GM18511 (cell line): ENCODE measurements at regions not wholly inside any gene's neighbourhood (a gene's known extent, or its start where the extent isn't known, plus 50 kb on each side); places are given as distances from the start of the nearest gene placed in this dataset.

Experiments
- ATAC-seq: cut with Tn5 transposase; IDR thresholded peaks from one replicate; pipeline ENCODE4 v1.9.1; 2021; ENCODE audit warnings: mild to moderate bottlenecking, moderate library complexity; ENCODE audit not compliant: unreplicated experiment

DNA sequence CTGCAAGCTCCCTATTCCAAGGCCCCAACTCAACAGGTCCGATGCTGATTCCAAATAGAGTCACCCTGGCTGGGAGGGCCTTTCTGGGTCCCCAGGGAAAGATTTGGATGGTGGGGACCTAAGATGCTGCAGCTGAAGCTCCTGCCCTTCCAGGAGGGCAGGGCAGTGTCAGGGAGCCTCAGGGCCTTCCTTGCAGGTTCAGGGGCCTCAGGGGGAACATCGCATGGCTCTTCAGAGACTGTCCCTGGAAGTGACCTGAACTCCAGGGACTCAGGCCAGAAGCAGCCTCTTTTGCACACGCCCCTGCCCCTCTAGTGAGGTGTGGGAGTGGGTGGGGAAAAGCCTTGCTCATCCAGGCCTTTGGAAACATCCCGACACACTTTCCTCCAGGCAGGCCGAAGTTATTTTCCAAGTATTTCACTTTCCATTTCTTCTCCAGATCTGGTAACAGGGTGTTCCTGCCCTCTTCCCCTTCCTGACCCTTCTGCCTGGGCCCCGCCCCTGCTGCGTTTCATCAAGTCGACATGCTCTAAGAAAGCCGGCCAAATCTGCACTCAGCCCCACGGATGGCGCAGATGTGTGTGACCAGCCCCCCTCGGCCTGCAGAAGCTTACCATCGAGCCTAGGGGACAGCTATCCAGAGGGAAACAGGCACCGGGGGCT lies 159.5 kb downstream of the FGF18 start:
- no peak for ATAC-seq

DNA sequence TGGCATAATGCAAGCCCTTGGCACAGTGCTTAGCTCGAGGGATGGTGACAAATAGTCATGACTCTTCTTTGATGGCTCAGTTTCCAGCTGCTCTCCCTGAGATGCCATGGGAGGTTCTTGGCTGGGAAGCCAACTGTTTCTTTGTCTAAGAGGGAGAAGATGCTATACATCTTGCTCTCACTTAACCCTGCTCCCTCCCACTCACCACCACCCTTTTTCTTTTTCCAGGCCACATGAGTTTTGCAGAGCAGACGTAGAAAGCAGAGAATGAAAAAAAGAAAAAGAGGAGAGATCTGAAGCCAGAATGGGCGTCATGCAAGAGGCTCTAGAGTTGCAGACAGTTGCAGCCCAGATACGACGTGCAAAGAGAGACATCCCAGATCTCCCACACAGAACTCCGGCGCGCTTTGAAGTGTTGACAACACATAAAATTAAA lies 160.5 kb downstream of the FGF18 start:
- no peak for ATAC-seq

DNA sequence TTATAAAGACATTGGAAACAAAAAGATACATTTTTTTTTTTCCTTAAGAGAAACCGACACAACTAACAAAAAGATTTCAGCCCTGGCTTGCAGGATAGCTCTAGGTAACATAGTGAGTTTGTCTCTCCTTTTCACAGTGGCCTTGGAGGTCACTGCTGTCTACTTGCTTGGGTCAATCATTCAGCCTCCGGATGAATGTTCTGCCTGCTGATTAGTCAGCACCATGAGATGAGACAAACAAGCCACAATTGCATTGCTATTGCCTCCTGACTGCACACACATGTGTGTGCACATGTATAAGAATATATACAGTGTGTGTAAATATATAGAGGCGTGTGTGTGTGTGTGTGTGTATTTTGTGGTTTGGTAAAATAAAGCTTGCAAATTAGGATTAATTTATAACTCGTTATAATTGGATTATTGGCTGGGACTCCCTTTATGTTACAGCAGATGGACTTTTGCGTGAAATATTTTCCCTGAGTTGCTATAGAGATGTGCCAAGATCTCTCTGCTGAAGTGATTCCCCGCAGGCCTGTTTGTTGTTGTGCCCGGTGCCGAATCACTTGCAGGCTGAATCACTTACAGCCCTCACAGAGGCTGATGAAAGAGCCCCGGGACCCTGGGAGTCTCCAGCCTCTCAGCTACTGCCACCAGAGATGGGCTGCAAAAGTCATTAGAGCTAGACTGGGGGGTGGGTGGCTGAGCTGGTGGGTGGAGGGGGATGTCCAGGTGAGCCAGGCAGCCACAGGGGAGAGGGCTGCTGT lies 161.2 kb downstream of the FGF18 start:
- no peak for ATAC-seq

DNA sequence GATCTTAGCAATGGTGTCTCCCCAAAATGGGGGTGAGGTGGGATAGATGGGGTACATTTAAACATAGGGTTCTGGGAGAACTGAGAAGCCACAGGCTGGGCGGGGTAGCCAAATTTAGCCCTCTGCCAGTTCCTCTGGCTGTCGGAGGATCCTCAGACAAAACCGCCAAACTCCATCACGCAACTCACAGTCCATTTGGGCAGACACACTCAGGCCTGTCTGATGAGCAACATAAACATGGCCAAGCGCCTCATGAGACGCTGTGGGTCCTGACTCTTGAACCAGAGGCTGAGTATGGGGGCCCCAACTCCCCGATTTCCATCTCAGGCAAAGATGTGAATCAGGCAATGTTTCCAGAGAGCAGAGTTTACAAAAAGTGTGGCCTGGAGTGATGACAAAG lies 162.3 kb downstream of the FGF18 start:
- no peak for ATAC-seq

DNA sequence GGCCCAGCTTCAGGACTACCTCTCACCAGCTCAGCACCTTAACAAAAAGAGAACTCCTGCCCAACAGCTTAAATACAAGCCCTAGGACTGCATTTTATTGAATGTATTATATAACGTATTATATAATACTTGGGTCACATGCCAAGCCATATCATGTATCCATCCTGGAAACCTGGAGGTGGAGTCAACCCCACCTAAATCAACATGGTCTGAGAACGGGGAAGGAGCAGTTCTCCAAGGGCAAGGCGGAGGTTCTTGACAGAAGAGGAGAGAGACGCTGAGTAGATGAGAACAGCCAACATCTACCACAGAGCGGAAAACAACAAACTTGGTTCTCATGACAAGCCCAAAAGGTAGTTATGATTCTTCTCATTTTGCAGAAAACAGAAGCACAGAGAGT lies 163.4 kb downstream of the FGF18 start:
- no peak for ATAC-seq

DNA sequence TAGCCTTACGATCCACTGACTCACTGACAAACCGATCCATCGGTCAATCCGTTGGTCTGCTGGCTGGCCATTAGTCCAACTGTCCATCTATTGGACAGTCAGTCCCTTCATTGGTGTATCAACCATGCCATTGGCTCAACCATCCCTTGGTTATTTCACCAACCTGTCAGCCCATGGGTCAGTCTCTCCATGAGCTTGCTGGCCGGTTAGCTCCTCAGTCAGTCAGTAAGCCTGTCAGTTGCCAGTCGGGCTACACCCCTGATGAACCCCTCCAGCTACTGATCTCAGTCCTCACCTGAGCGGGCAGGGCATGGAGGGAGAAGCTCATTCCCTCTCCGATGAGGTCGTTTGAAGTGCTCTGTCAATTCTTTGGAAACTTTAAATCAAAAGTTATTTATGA lies 166.5 kb downstream of the FGF18 start:
- ATAC-seq, result no peak

DNA sequence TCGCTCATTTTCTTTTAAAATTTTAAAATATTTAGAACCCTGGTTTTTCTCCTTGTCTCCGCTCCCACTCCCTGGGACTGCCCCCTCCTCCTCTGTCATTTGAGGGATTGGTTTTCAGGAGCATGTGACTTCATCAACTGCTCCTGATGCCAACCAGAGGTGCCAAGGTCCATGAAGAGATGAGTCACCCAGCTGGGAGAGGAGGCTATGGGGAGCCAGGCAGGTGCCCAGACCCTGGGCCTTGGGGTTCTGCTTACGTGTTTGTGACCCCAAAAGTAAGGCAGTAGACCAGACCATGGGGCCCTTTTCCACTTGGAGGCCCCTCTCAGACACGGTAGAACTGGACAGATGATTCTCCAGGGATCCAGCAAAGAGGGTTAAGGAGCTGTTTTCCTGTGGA lies 167.0 kb downstream of the FGF18 start:
- no peak for ATAC-seq

DNA sequence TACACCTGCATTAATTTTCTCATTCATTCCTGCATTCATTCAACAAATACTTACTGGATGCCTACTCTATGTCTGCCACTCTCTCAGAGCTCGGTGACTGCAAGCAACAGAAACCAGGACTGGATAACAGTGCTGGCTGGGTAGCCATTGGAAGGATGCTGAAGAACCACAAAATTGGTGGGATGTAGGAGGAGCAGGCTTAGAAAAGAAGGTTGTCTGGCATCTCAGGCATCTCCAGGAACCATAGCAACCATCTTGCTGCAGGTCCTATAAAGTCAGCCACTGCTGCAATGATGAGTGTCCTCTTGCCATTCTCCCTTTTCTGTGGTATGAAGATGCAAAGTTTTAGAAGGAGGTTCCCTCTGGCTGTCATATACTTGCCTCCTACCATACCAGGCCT lies 168.6 kb downstream of the FGF18 start:
- no peak for ATAC-seq

DNA sequence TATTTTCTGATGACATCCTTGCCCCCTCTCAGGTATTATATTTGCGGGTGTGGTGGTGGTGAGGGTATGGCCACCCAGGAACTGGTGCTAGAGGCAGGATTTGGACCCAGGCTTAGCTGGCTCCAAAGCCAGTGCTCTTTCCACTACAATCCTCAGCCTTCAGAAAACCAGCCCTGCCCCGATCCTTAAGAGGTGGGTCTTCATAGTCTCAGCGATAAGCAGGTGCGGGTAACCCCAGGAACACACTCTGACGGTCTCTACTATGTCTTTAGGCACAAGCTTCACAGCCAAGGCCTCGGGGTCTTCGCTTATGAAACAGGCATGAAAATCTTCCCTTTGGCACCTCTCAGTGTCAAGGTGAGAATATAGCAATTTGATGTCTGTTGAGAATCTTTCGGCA lies 169.3 kb downstream of the FGF18 start:
- no peak for ATAC-seq

DNA sequence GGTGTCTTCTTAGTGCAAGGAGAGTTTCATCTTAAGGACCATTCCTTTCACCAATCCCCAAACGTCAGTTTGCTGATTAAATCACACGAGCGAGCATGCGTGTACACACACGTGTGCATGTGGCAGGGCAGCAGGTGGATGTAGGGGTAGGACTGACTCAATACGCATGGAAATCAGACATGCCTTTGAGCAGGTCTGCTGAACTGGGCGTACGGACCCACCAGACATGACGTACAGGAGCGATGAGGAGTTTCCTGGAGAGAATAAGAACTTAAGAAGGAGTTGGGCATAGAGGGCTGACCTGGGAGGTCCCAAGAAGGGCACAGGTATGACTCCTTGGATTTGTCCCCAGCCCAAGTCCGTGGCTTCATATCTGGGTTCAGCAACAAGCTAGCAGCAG lies 170.0 kb downstream of the FGF18 start:
- ATAC-seq, result no peak

DNA sequence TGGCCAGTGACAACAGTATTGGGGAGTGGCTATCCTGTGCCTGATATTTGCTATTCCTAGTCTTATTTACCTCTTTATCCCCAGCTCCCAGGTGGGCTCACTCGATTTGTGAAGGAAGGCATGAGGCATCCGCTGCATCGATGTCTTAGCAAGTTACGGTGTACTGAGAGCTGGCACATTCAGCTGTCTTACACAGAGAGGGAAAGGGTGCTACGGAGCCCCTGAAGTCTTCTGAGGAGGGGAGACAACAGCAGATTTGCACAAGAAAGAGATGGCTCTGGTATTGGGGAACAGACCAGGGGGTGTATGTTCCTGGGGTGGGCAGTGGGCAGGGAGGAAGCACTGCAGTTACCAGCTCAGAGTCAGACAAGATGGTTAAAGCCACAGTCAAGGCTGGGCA lies 172.6 kb downstream of the FGF18 start:
- ATAC-seq, result no peak

DNA sequence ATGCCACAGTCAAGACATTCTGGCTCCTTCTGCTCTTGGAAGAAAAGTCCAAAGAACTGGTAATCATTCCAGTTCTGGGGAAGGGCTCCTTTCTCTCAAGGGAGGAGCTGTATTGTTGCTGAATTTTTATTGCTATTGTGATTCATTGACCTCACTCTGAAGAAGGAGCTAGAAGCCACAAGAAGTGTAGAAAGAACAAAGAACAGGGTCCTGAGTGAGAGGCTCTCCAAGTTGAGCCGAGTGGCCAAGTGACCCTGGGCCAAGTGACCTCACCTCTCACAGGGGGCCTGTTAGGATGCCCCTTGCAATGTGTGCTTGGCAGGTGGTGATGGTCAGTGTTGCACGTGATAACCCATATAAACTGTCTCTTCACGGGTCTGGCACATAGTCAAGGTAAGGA lies 173.3 kb downstream of the FGF18 start:
- ATAC-seq, result no peak

DNA sequence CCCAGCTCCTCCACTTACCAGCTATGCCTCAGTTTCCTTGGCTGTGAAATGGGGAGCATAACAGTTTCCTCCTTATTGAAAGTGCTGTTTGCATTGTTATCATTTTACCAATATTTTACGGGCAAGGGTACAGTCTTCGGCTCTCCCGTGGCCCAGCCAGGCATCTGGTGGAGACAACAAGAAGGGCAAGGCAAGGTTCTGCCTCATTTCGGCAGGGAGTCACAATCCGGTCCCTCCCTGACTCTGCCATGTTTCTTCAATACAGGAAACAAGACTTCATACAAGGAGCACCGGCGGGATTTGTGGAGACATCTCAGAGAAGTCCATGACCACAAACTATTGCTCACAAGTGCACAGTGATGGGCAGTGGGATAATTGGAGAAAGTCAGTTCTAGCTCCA lies 174.0 kb downstream of the FGF18 start:
- no peak for ATAC-seq

DNA sequence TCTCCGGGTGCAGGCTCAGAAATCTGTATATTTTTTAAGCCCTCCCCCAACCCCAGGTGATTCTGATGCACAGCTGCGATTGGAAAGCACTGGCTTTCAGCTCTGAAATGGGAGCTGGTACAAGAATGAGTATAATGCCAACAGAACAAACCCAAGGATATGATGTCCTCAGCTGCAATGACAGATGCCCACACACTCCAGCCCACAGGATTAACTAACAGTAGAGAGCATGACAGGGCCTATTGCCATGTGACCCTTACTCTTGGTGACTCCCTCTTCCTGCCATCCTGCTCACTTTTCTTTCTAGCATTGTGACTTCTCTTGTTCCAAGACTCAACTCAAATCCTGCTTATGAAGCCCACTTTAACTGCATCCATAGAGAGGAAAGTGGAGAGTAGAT lies 174.5 kb downstream of the FGF18 start:
- ATAC-seq, result no peak

DNA sequence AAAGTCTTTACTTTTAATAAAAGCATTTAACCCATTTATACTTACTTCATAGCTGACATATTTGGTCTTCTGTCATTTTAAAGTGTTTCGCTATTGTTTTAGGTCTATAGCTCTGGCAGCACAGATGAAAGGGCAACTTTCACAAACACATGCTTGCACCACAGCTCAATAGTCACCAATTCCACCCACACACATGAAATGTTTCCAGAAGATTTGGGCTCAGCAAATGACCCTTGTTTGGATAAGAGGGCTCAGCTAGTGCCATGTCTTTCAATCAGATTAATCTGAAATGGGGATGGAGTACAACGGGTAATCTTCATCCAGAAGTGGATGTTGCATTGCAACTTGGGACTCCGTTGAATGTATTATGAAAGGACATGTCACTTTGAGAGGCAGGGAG lies 176.0 kb downstream of the FGF18 start:
- peak; percentile 13 for ATAC-seq

DNA sequence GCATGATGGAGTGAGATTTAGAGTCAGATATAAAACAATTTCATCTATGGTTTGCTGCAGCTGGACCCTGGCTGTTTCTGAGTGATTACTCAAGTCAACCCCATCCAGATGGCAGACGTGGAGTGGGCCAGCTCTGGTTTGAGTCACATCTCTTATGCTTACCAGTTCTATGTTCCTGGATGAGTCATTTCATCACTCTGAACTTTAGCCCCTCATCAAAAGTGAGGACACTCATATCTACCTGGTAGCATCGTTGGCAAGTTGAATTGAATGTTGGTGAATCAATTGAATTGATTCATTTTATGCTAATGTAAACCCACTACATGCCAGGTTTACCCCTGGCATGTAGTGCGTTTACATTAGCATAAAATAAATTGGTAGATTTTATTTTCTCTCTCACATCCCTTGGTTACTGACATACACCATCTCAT lies 176.4 kb downstream of the FGF18 start:
- peak; percentile 92 for ATAC-seq

DNA sequence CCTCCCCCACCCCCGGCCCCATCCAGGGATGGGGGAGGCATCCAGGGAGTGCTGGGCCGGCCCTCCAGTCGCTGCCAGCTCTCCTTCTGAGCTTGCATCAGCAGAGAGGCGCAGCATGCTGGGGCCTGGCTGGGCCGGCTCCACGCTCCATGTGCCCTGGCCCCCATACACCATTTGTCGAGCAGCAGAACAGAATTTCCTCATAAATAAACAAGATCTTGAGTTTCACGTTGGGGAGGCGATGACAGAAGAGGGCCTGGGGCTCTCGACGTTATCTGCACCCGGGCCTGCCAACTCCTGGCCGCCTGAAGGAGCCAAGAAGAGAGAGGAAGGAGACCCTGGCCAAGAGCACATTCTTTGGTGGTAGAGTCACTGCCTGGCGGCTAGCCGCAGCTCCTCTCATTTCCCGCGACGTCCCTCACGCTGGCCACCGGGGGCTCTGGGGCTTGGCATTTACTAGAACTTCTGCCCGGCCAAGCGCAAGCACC lies 177.0 kb downstream of the FGF18 start:
- ATAC-seq, result no peak

DNA sequence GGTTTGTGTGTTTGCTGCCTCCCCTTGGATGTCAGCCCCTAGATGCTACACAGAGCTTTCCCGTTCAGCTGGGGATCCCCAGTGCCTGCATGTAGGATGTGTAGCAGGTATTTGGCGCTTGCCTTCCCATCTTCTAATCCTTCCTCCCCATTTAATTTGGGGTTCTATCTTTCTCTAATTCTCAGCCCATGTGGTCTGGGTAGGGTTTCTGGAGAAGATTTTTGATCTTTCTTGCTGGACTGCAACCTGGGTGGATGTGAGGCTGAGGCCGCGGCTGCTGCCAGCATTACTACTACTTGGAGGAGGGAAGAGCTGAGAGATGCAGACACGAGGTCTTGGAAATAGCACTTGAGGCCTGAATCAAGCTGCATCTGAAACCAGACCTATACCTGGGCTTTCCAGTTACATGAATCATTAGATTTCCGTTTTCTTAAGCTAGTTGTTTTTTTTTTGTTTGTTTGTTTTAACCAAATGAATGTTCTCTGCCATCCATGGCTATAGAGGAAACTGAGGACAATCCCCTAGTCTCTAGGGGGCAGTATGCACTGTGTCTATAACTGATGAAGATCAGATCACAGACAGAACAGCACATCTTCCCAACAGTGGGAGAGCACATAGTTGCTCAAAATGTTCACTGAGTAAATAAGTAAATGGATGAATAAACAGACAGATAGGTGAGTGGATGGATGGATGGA lies 178.6 kb downstream of the FGF18 start:
- ATAC-seq, result no peak

DNA sequence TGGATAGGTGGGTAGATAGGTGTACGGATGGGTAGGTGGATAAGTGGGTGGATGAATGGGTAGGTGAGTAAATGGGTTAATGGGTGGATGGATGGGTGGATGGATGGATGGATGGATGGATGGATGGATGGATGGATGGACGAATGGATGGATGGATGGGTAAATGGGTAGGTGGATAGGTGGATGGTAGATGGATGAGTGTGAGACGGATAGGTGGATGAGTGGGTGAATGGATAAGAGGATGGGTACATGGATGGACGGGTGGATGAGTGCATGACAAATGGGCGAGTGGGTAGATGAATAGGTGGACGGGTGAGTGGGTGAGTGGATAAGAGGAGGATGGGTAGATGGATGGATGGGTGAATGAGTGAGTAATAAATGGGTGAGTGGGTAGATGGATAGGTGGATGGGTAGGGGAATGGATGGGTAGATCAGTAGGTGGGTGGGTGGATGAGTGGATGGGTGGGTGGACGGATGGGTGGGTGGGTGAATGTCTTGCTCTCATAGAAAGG lies 179.2 kb downstream of the FGF18 start:
- no peak for ATAC-seq

DNA sequence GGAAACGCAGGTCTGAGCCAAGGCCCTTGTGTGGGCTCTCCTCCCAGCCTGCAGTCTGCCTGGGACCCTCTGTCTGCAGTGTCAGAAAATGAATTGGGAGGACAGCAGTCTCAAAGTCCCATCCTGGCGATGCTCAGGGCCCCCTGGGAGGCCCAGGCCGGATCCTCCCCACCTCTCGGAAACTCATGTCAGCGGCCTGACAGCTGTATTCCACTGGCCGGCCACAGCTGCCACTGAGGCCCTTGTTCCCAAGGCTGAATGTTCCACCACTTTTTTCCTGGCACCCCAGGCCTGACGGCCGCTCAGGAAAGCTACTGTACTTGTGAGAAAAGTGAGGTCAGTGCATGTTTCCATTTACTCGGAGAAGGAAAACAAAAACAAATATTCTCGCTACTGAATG lies 180.0 kb downstream of the FGF18 start:
- ATAC-seq, result no peak

DNA sequence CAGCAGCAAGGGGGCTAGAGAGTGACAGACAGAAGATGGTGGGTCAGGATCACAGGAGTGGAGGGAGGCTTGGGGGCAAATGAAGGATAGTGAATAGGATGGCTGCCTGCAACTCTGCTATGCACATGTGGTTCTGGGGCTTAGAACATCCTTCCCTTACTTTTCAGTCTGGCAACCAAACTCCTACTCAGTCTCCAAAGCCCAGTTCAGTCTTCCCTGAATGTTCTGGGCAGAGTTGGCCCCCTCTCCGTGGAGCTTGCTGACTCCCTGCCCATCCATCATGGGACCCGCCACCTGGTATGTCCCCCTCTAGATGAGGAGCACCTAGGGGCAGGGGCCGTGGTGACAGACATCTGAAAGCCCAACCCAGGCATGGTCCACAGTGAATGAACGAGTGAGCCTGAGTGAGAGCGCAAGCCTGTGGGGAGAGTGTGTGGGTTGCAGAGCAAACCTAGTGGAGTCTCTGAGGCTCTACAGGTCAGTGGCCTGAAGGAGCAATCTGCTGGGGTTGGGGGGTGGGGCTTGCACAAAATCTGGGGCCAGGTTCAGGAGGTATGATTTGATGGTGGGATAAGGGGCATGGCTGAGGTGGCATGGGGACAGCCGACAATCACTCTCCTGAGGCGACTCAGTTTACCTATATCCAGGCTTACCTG lies 180.6 kb downstream of the FGF18 start:
- ATAC-seq, result no peak
